ENCODE measurements at regions not wholly inside any gene's neighbourhood (a gene's known extent, or its start where the extent isn't known, plus 50 kb on each side); places are given as distances from the start of the nearest gene placed in this dataset.

DNA sequence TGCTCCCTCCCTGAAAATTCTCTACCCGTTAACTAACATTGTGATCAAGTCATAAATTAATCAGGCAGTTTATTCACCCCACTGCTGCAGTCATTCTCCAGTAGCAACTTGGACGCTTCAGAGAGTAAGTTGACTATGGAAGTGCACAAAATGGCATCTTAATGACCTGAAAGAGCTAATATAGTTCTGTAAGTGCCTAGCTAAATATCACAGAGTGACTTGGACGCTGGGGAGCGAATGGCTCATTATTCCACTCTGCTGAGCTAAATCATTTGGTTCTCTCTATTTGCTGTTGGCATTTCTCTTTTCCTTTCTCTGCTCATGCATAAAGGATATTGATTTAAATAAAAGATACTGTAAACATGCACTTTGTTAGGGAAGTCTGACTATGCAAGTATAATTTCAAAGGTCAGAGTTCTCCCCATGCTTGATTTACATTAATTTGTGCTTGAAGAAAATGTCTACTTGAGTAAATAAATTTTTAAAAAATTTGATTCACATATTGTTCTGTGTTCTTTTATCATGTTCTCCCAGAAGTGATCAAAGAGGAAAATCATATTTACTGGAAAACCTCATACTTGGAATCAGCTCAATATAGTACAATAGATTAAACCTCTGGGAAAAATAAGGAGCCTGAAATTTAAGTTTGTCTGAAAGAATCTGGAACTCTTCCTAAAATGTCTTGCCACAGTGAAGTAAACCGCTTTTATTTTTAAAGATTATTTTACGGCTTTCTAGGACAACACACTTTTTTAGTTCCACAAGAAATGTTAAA, 169.5 kb upstream of the HAPLN1 start:
- ChIA-PET POLR2A (no interaction called here), CTCF (no interaction called here)
- no CpG with 5 or more reads among the region's 6 CpGs for WGBS (ENCODE audit: insufficient coverage)

DNA sequence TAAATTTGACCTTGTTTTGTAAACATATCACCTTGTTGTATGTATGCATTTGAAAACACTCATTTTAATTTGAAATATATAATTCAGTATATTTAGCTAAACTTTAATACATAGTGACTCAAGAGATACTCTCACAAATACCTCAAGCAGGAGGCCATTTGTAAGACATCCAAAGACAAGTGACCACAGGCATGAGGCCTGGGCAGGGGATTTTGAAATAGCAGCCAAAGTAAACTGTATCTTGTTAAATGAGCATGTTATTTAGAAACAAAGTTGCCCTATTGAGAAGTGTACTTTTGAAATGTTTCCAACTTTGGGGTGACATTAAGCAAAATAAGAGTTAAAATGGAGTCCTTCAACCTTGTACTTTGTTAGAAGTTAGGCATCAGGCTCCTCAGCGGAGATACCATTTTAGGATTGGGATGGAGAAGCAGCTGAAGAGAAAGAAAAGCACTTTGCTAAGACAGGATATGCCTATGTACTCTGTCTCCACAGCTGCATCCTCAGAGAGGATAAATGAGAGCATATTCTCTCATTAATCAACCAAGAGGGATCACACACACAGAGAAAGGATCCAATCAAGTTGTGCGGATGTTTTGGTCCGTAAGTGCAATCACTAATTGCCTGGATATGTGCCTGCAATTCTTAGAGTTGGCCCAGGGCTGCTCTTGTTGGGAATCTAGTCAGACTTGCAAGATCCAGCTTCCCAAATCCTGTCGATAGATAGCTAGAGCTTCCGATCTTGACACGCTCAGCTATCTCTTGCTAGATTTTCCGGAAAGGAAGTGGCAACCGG, 157.5 kb upstream of the HAPLN1 start:
- 99% methylated on average over 6 of the region's 8 CpGs for WGBS (ENCODE audit: insufficient coverage)
- no peaks in the 10 kb centered on the region for H3K36me3 ChIP-seq (ENCODE audit: control insufficient read depth in 4 of 4, insufficient read depth in 4 of 4, low read length in 3 of 4)
- no peaks in the 10 kb centered on the region for H3K9me3 ChIP-seq (ENCODE audit: control extremely low read depth in 1 of 5, control insufficient read depth in 4 of 5, insufficient read depth in 2 of 5, low read depth in 1 of 5, low read length in 4 of 5)
- H3K4me3 ChIP-seq (ENCODE audit: control insufficient read depth in 1 of 7, extremely low read depth in 1 of 7, insufficient read depth in 4 of 7, low read depth in 2 of 7, low read length in 6 of 7), result no peak overlapping the region
- CTCF ChIA-PET, result no interaction called here
- no peaks in the 10 kb centered on the region for H3K4me1 ChIP-seq (ENCODE audit: control extremely low read depth in 1 of 4, control insufficient read depth in 4 of 4, insufficient read depth in 4 of 4, low read length in 3 of 4)
- H3K27me3 ChIP-seq (replicated peaks in 2 of 5; ENCODE audit: control insufficient read depth in 4 of 5, insufficient read depth in 5 of 5, low read length in 4 of 5), result no peaks in the 10 kb centered on the region
- POLR2A ChIA-PET, result no interaction called here
- DNase-seq, result no peak
- H3K27ac ChIP-seq (ENCODE audit: insufficient read depth in 1 of 2, low read depth in 1 of 2, low read length in 2 of 2, poor library complexity in 1 of 2, severe bottlenecking in 2 of 2), result no peak overlapping the region

More for the DNA sequence above, 169.5 kb upstream of the HAPLN1 start:
- Histone ChIP-seq H3K27ac (ENCODE audit: insufficient read depth in 1 of 2, low read depth in 1 of 2, low read length in 2 of 2, poor library complexity in 1 of 2, severe bottlenecking in 2 of 2) (no peak overlapping the region), H3K4me1 (ENCODE audit: control extremely low read depth in 1 of 4, control insufficient read depth in 4 of 4, insufficient read depth in 4 of 4, low read length in 3 of 4) (no peaks in the 10 kb centered on the region), H3K36me3 (ENCODE audit: control insufficient read depth in 4 of 4, insufficient read depth in 4 of 4, low read length in 3 of 4) (no peaks in the 10 kb centered on the region), H3K4me3 (ENCODE audit: control insufficient read depth in 1 of 7, extremely low read depth in 1 of 7, insufficient read depth in 4 of 7, low read depth in 2 of 7, low read length in 6 of 7) (no peak overlapping the region), H3K27me3 (replicated peaks in 2 of 5; ENCODE audit: control insufficient read depth in 4 of 5, insufficient read depth in 5 of 5, low read length in 4 of 5) (no peaks in the 10 kb centered on the region), H3K9me3 (ENCODE audit: control extremely low read depth in 1 of 5, control insufficient read depth in 4 of 5, insufficient read depth in 2 of 5, low read depth in 1 of 5, low read length in 4 of 5) (no peaks in the 10 kb centered on the region)
- no peak for DNase-seq

DNA sequence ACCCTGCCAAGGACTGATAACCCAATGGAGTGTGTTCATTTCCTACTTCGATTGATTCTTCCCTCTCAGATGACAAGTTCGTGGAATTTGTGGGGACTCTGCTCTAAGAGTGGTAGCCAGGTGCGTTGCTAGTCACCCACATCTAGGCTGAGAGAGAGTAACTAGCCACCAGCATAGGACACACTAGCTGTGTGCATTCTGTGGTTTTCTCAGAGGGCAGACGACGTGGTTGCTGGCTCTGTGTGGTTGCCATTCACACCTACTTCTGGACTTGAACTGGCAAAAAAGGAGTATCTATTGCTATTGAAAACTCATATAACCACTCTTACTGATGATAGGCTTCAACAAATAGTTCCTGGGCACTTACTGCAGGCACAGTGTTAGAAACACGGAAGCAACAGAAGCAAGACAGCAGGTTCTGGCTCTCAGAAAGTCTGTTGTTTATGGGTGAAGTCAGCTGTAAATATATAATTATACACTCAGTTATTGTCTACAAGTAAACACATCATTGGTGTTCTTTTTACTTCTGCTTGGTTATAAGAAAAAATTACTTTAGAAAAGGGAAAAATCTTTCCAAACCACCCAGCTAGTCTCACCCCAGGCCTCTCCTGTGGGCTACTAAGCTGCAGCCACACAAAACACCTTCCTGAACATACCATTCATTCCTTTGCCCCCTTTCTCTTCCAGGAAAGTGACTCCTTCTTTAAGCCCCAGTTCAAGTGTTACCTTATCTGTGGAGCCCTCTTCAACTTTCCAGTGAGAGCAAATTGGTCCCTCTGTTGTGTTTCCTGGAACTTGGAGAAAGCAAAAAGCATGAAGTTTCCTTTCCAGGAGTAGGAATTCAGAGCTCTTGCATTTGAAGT, 151.1 kb upstream of the HAPLN1 start:
- Histone ChIP-seq H3K9me3 (ENCODE audit: control extremely low read depth in 1 of 5, control insufficient read depth in 4 of 5, insufficient read depth in 2 of 5, low read depth in 1 of 5, low read length in 4 of 5) (no peaks in the 10 kb centered on the region), H3K27ac (ENCODE audit: insufficient read depth in 1 of 2, low read depth in 1 of 2, low read length in 2 of 2, poor library complexity in 1 of 2, severe bottlenecking in 2 of 2) (no peak overlapping the region), H3K4me3 (ENCODE audit: control insufficient read depth in 1 of 7, extremely low read depth in 1 of 7, insufficient read depth in 4 of 7, low read depth in 2 of 7, low read length in 6 of 7) (no peak overlapping the region), H3K27me3 (replicated peaks in 2 of 5; ENCODE audit: control insufficient read depth in 4 of 5, insufficient read depth in 5 of 5, low read length in 4 of 5) (no peaks in the 10 kb centered on the region), H3K4me1 (ENCODE audit: control extremely low read depth in 1 of 4, control insufficient read depth in 4 of 4, insufficient read depth in 4 of 4, low read length in 3 of 4) (no peaks in the 10 kb centered on the region), H3K36me3 (ENCODE audit: control insufficient read depth in 4 of 4, insufficient read depth in 4 of 4, low read length in 3 of 4) (no peaks in the 10 kb centered on the region)
- 94% methylated on average over 3 of the region's 6 CpGs for WGBS (ENCODE audit: insufficient coverage)
- CTCF ChIA-PET, result no interaction called here
- DNase-seq, result no peak
- POLR2A ChIA-PET, result no interaction called here

DNA sequence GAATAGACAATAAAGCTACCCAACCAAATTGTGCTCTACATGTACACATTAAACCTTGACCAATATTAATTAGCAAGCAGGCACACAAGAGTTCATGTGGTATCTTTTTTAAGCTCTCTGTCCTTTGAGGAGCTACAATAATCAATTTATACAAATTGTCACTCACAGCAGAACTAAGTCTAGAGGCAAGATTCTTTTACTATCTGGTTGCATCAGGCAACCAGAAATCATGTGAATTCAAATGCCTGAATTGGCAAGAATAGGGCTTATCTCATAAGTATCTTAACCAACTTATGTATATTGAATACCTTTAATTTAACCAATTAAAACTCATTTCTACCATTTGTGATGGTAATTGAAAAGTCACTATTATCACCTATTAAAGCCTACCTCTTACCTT, 145.5 kb upstream of the HAPLN1 start:
- no peak overlapping the region for H3K4me3 ChIP-seq (ENCODE audit: control insufficient read depth in 1 of 7, extremely low read depth in 1 of 7, insufficient read depth in 4 of 7, low read depth in 2 of 7, low read length in 6 of 7)
- no peaks in the 10 kb centered on the region for H3K4me1 ChIP-seq (ENCODE audit: control extremely low read depth in 1 of 4, control insufficient read depth in 4 of 4, insufficient read depth in 4 of 4, low read length in 3 of 4)
- DNase-seq, result no peak
- H3K27ac ChIP-seq (ENCODE audit: insufficient read depth in 1 of 2, low read depth in 1 of 2, low read length in 2 of 2, poor library complexity in 1 of 2, severe bottlenecking in 2 of 2), result no peak overlapping the region
- H3K27me3 ChIP-seq (replicated peaks in 2 of 5; ENCODE audit: control insufficient read depth in 4 of 5, insufficient read depth in 5 of 5, low read length in 4 of 5), result no peaks in the 10 kb centered on the region
- CTCF ChIA-PET, result no interaction called here
- no peaks in the 10 kb centered on the region for H3K36me3 ChIP-seq (ENCODE audit: control insufficient read depth in 4 of 4, insufficient read depth in 4 of 4, low read length in 3 of 4)
- H3K9me3 ChIP-seq (ENCODE audit: control extremely low read depth in 1 of 5, control insufficient read depth in 4 of 5, insufficient read depth in 2 of 5, low read depth in 1 of 5, low read length in 4 of 5), result no peaks in the 10 kb centered on the region
- POLR2A ChIA-PET, result no interaction called here

DNA sequence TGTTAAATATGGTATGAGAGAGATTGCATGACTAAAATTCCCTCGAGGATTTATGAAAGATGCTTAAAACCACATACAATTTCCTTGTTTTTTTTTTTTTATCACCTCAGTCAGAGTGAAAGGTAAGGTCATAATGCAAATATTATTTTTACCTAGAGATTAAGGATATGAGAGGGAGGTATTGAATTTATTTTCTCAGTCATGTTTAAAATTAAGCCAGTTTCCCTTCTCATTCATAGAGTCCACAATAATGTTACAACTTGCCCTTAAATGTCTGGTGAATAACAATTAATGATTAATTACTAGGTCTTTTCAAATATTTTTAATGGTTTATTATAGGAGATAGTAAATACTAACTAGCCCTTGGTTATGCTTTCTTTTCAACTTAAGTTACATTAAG, 144.9 kb upstream of the HAPLN1 start:
- H3K27ac ChIP-seq (ENCODE audit: insufficient read depth in 1 of 2, low read depth in 1 of 2, low read length in 2 of 2, poor library complexity in 1 of 2, severe bottlenecking in 2 of 2), result no peak overlapping the region
- H3K4me1 ChIP-seq (ENCODE audit: control extremely low read depth in 1 of 4, control insufficient read depth in 4 of 4, insufficient read depth in 4 of 4, low read length in 3 of 4), result no peaks in the 10 kb centered on the region
- H3K4me3 ChIP-seq (ENCODE audit: control insufficient read depth in 1 of 7, extremely low read depth in 1 of 7, insufficient read depth in 4 of 7, low read depth in 2 of 7, low read length in 6 of 7), result no peak overlapping the region
- ChIA-PET POLR2A (no interaction called here), CTCF (no interaction called here)
- DNase-seq, result no peak
- H3K9me3 ChIP-seq (ENCODE audit: control extremely low read depth in 1 of 5, control insufficient read depth in 4 of 5, insufficient read depth in 2 of 5, low read depth in 1 of 5, low read length in 4 of 5), result no peaks in the 10 kb centered on the region
- no CpG with 5 or more reads among the region's 1 CpG for WGBS (ENCODE audit: insufficient coverage)
- H3K36me3 ChIP-seq (ENCODE audit: control insufficient read depth in 4 of 4, insufficient read depth in 4 of 4, low read length in 3 of 4), result no peaks in the 10 kb centered on the region
- H3K27me3 ChIP-seq (replicated peaks in 2 of 5; ENCODE audit: control insufficient read depth in 4 of 5, insufficient read depth in 5 of 5, low read length in 4 of 5), result no peaks in the 10 kb centered on the region

DNA sequence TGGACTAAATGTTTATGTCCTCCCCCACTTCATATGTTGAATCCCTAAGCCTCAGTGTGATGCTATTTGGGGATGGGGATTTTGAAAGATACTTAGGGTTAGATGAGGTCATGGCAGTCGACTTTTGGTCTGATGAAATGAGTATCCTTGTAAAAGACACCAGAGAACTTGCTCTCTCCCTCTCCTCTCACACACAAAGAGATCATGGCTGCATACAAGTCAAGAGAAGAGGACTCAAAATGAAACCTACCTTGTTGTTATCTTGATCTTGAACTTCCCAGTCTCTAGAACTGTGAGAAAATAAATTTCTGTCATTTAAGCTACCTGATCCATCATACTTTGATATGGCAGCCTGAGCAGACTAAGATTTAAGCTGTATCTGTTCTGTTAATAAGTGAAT, 144.0 kb upstream of the HAPLN1 start:
- no peak for DNase-seq
- Histone ChIP-seq H3K4me1 (ENCODE audit: control extremely low read depth in 1 of 4, control insufficient read depth in 4 of 4, insufficient read depth in 4 of 4, low read length in 3 of 4) (no peaks in the 10 kb centered on the region), H3K9me3 (ENCODE audit: control extremely low read depth in 1 of 5, control insufficient read depth in 4 of 5, insufficient read depth in 2 of 5, low read depth in 1 of 5, low read length in 4 of 5) (no peaks in the 10 kb centered on the region), H3K27me3 (replicated peaks in 2 of 5; ENCODE audit: control insufficient read depth in 4 of 5, insufficient read depth in 5 of 5, low read length in 4 of 5) (no peaks in the 10 kb centered on the region), H3K4me3 (ENCODE audit: control insufficient read depth in 1 of 7, extremely low read depth in 1 of 7, insufficient read depth in 4 of 7, low read depth in 2 of 7, low read length in 6 of 7) (no peak overlapping the region), H3K36me3 (ENCODE audit: control insufficient read depth in 4 of 4, insufficient read depth in 4 of 4, low read length in 3 of 4) (no peaks in the 10 kb centered on the region), H3K27ac (ENCODE audit: insufficient read depth in 1 of 2, low read depth in 1 of 2, low read length in 2 of 2, poor library complexity in 1 of 2, severe bottlenecking in 2 of 2) (no peak overlapping the region)
- no CpG with 5 or more reads among the region's 1 CpG for WGBS (ENCODE audit: insufficient coverage)
- CTCF ChIA-PET, result no interaction called here
- POLR2A ChIA-PET, result no interaction called here

DNA sequence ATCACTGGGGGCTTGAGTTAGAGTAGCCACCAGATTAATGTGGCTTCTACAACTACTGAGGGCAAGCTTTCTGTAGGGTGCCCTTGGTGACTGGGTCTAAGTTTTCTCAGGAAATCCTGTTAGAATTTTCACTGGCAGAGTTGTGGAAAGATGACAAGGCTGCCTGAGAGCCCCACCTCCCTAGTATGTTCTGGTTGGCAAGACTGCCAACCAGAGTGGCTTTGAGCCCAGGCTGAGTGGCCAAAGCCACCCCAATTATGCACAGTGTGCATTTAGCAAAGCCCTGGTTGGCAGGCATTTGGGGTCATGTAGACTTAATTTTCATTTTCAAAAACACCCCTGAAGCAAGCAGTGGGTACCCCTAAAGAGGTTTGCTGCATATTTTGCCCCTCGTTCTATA, 136.7 kb upstream of the HAPLN1 start:
- Histone ChIP-seq H3K4me3 (ENCODE audit: control insufficient read depth in 1 of 7, extremely low read depth in 1 of 7, insufficient read depth in 4 of 7, low read depth in 2 of 7, low read length in 6 of 7) (no peak overlapping the region), H3K27ac (ENCODE audit: insufficient read depth in 1 of 2, low read depth in 1 of 2, low read length in 2 of 2, poor library complexity in 1 of 2, severe bottlenecking in 2 of 2) (no peak overlapping the region), H3K9me3 (ENCODE audit: control extremely low read depth in 1 of 5, control insufficient read depth in 4 of 5, insufficient read depth in 2 of 5, low read depth in 1 of 5, low read length in 4 of 5) (peaks cover 0 to 1% (median 0%) of the 10 kb centered on the region in 5 experiments), H3K4me1 (ENCODE audit: control extremely low read depth in 1 of 4, control insufficient read depth in 4 of 4, insufficient read depth in 4 of 4, low read length in 3 of 4) (no peaks in the 10 kb centered on the region), H3K36me3 (ENCODE audit: control insufficient read depth in 4 of 4, insufficient read depth in 4 of 4, low read length in 3 of 4) (no peaks in the 10 kb centered on the region), H3K27me3 (replicated peaks in 2 of 5; ENCODE audit: control insufficient read depth in 4 of 5, insufficient read depth in 5 of 5, low read length in 4 of 5) (no peaks in the 10 kb centered on the region)
- POLR2A ChIA-PET, result no interaction called here
- DNase-seq, result no peak
- WGBS (ENCODE audit: insufficient coverage), result no CpG with 5 or more reads among the region's 1 CpG
- CTCF ChIA-PET, result interaction anchor here (1.4 kb wide), 1 partner anchor 89 kb away, joined by 3 read pairs; no protein-coding TSS in a partner anchor

Measured in common myeloid progenitor, CD34-positive (primary cell).